ENCODE measurements at regions not wholly inside any gene's neighbourhood (a gene's known extent, or its start where the extent isn't known, plus 50 kb on each side); places are given as distances from the start of the nearest gene placed in this dataset.

GRCh38 chr10:56487746-56488145 lies 126.7 kb upstream of the ZWINT start:
- TF ChIP-seq CTCF (conservative IDR thresholded peaks at IDR 0.05; ENCODE audit: low read length) (no peak), EZH2phosphoT487 (IDR thresholded peaks at IDR 0.05; ENCODE audit: borderline replicate concordance, low read depth, low read length) (no peak)
